ENCODE measurements at regions not wholly inside any gene's neighbourhood (a gene's known extent, or its start where the extent isn't known, plus 50 kb on each side); places are given as distances from the start of the nearest gene placed in this dataset.

- Histone ChIP-seq H3K27ac (no peak overlapping the region), H3K4me3 (no peak overlapping the region), H3K27me3 (no peaks in the 10 kb centered on the region), H3K36me3 (no peaks in the 10 kb centered on the region), H3K4me1 (ENCODE audit: low read depth) (peaks cover 4% of the 10 kb centered on the region), H3K9me3 (ENCODE audit: low read depth) (no peaks in the 10 kb centered on the region)
- DNase-seq (ENCODE audit: low read depth in 1 of 2, low spot score in 1 of 2): peak in 1 of 2 donors; percentile 61
- no peak for TF ChIP-seq CTCF (IDR thresholded peaks at IDR 0.05; ENCODE audit: low read depth, low read length)
Observed at GRCh38 chr4:100591161-100591876, 73.5 kb upstream of the EMCN start.

- no peak for DNase-seq (ENCODE audit: low read depth in 1 of 2, low spot score in 1 of 2)
- H3K4me1 ChIP-seq (ENCODE audit: low read depth): peaks cover 4% of the 10 kb centered on the region
- H3K36me3 ChIP-seq: no peaks in the 10 kb centered on the region
- no peak for TF ChIP-seq CTCF (IDR thresholded peaks at IDR 0.05; ENCODE audit: low read depth, low read length)
- no peaks in the 10 kb centered on the region for H3K9me3 ChIP-seq (ENCODE audit: low read depth)
- no peak overlapping the region for H3K27ac ChIP-seq
- H3K4me3 ChIP-seq: no peak overlapping the region
- no peaks in the 10 kb centered on the region for H3K27me3 ChIP-seq
Observed at GRCh38 chr4:100590325-100590724, 72.5 kb upstream of the EMCN start.

GRCh38 chr4:100588076-100588475, 70.3 kb upstream of the EMCN start:
- Histone ChIP-seq H3K36me3 (no peaks in the 10 kb centered on the region), H3K27ac (no peak overlapping the region), H3K27me3 (no peaks in the 10 kb centered on the region), H3K4me1 (ENCODE audit: low read depth) (peaks cover 4% of the 10 kb centered on the region), H3K4me3 (no peak overlapping the region), H3K9me3 (ENCODE audit: low read depth) (no peaks in the 10 kb centered on the region)
- no peak for DNase-seq (ENCODE audit: low read depth in 1 of 2, low spot score in 1 of 2)
- TF ChIP-seq CTCF (IDR thresholded peaks at IDR 0.05; ENCODE audit: low read depth, low read length): no peak

- no peaks in the 10 kb centered on the region for H3K27me3 ChIP-seq
- no peak overlapping the region for H3K27ac ChIP-seq
- TF ChIP-seq CTCF (IDR thresholded peaks at IDR 0.05; ENCODE audit: low read depth, low read length): no peak
- no peaks in the 10 kb centered on the region for H3K36me3 ChIP-seq
- H3K9me3 ChIP-seq (ENCODE audit: low read depth): no peaks in the 10 kb centered on the region
- DNase-seq (ENCODE audit: low read depth in 1 of 2, low spot score in 1 of 2): peak in 1 of 2 donors; percentile 61
- H3K4me1 ChIP-seq (ENCODE audit: low read depth): peaks cover 3% of the 10 kb centered on the region
- no peak overlapping the region for H3K4me3 ChIP-seq
Observed at GRCh38 chr4:100582146-100582545, 64.3 kb upstream of the EMCN start.

- Histone ChIP-seq H3K4me3 (no peak overlapping the region), H3K27me3 (no peaks in the 10 kb centered on the region), H3K36me3 (no peaks in the 10 kb centered on the region), H3K9me3 (ENCODE audit: low read depth) (no peaks in the 10 kb centered on the region), H3K27ac (no peak overlapping the region), H3K4me1 (ENCODE audit: low read depth) (peaks cover 3% of the 10 kb centered on the region)
- no peak for TF ChIP-seq CTCF (IDR thresholded peaks at IDR 0.05; ENCODE audit: low read depth, low read length)
- DNase-seq (ENCODE audit: low read depth in 1 of 2, low spot score in 1 of 2): no peak
Observed at GRCh38 chr4:100581337-100581736, 63.5 kb upstream of the EMCN start.

All from cardiac muscle cell (in vitro differentiated cells and primary cell).